ENCODE measurements at regions not wholly inside any gene's neighbourhood (a gene's known extent, or its start where the extent isn't known, plus 50 kb on each side); places are given as distances from the start of the nearest gene placed in this dataset.

DNA sequence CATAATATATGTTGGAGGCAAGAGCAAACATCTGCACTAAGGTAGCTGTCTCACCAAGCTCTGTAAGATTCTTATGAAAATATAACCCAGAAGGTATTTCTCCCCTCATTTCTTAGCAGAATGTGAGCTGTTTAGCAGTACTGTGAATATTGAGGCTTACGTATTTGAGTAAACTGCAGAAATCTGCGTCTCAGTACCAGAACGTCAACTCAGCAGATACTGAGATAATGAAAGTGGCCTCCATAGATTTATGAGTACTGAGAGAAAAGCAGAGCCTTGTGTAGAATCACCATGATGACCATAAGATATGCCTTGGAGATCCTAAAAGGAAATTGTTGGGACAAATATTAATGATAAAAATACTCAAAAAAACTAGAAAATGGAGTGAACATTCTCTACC is 296.7 kb upstream of the TECRL start:
- H3K4me3 ChIP-seq (ENCODE audit: low read depth, low read length, poor library complexity, severe bottlenecking): no peak overlapping the region
- no peaks in the 10 kb centered on the region for H3K9me2 ChIP-seq (ENCODE audit: insufficient read depth, low read length)
- no peak overlapping the region for H3K27ac ChIP-seq (ENCODE audit: low read depth, low read length, poor library complexity, severe bottlenecking)
- no TSS peak for BruUV-seq (replicated peaks)
- H2AFZ ChIP-seq (ENCODE audit: low read length): no peak overlapping the region
- TF ChIP-seq EZH2phosphoT487 (IDR thresholded peaks at IDR 0.05; ENCODE audit: borderline replicate concordance, low read depth, low read length): no peak
- no peak for TF ChIP-seq CTCF (conservative IDR thresholded peaks at IDR 0.05; ENCODE audit: low read length)
- ChIA-PET POLR2A (no interaction called here), CTCF (ENCODE audit: unreplicated experiment) (no interaction called here)
- H3K4me1 ChIP-seq (ENCODE audit: insufficient read depth, low read length, poor library complexity, severe bottlenecking): no peaks in the 10 kb centered on the region
- no peak overlapping the region for H3K4me2 ChIP-seq (ENCODE audit: low read length)
- DNase-seq (ENCODE audit: low spot score): no peak
- no peaks in the 10 kb centered on the region for H3K36me3 ChIP-seq (ENCODE audit: insufficient read depth, low read length)
- intact Hi-C loops (cut with micrococcal nuclease; ENCODE audit: unreplicated experiment): no loop called here
- no peaks in the 10 kb centered on the region for H3K79me2 ChIP-seq (ENCODE audit: insufficient read depth, low read depth, low read length)
- H3K9me3 ChIP-seq (ENCODE audit: low read length): no peaks in the 10 kb centered on the region
- H4K20me1 ChIP-seq (ENCODE audit: insufficient read depth, low read length): no peaks in the 10 kb centered on the region

GRCh38 chr4:64698171-64698570 is 288.9 kb upstream of the TECRL start:
- Histone ChIP-seq H3K36me3 (ENCODE audit: insufficient read depth, low read length) (no peaks in the 10 kb centered on the region), H3K4me1 (ENCODE audit: insufficient read depth, low read length, poor library complexity, severe bottlenecking) (no peaks in the 10 kb centered on the region), H3K79me2 (ENCODE audit: insufficient read depth, low read depth, low read length) (no peaks in the 10 kb centered on the region), H4K20me1 (ENCODE audit: insufficient read depth, low read length) (no peaks in the 10 kb centered on the region), H2AFZ (ENCODE audit: low read length) (no peak overlapping the region), H3K9me3 (ENCODE audit: low read length) (no peaks in the 10 kb centered on the region), H3K4me2 (ENCODE audit: low read length) (no peak overlapping the region), H3K27ac (ENCODE audit: low read depth, low read length, poor library complexity, severe bottlenecking) (no peak overlapping the region), H3K9me2 (ENCODE audit: insufficient read depth, low read length) (no peaks in the 10 kb centered on the region), H3K4me3 (ENCODE audit: low read depth, low read length, poor library complexity, severe bottlenecking) (no peak overlapping the region)
- no peak for TF ChIP-seq CTCF (conservative IDR thresholded peaks at IDR 0.05; ENCODE audit: low read length)
- TF ChIP-seq EZH2phosphoT487 (IDR thresholded peaks at IDR 0.05; ENCODE audit: borderline replicate concordance, low read depth, low read length): no peak
- ChIA-PET CTCF (ENCODE audit: unreplicated experiment) (no interaction called here), POLR2A (interaction anchor here (0.8 to 1.7 kb wide), 2 partner anchors 10 to 62 kb away, joined by 3 read pairs; no protein-coding TSS in a partner anchor)
- no TSS peak for BruUV-seq (replicated peaks)
- DNase-seq (ENCODE audit: low spot score): no peak
- intact Hi-C loops (cut with micrococcal nuclease; ENCODE audit: unreplicated experiment): no loop called here

DNA sequence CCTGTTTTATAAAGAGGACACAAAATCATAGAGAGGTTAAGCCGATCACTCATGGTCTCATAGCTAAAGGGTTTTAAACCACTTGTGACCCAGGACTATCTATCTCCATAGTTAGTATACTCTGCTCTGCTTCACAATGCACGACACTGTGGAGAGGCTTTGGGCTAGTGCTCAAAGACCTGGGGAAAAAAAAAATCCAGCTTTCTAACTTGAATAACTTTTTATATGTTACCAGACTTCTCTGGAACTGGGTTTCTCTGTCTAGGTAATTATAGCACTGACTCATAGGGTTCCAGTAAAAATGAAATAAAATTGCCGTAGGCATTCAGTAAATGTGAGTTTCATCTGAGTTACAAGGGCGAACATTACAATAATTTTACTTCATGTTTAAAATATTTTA is 273.7 kb upstream of the TECRL start:
- H3K4me3 ChIP-seq (ENCODE audit: low read depth, low read length, poor library complexity, severe bottlenecking): no peak overlapping the region
- no peak overlapping the region for H3K27ac ChIP-seq (ENCODE audit: low read depth, low read length, poor library complexity, severe bottlenecking)
- H3K36me3 ChIP-seq (ENCODE audit: insufficient read depth, low read length): no peaks in the 10 kb centered on the region
- no peak overlapping the region for H3K4me2 ChIP-seq (ENCODE audit: low read length)
- BruUV-seq (replicated peaks): no TSS peak
- no peaks in the 10 kb centered on the region for H4K20me1 ChIP-seq (ENCODE audit: insufficient read depth, low read length)
- no peak for DNase-seq (ENCODE audit: low spot score)
- intact Hi-C loops (cut with micrococcal nuclease; ENCODE audit: unreplicated experiment): no loop called here
- H3K79me2 ChIP-seq (ENCODE audit: insufficient read depth, low read depth, low read length): no peaks in the 10 kb centered on the region
- POLR2A ChIA-PET: interaction anchor here (0.6 kb wide), 1 partner anchor 294 kb away, joined by 3 read pairs; no protein-coding TSS in a partner anchor
- H2AFZ ChIP-seq (ENCODE audit: low read length): no peak overlapping the region
- H3K9me3 ChIP-seq (ENCODE audit: low read length): peaks cover 5% of the 10 kb centered on the region; the same call in 1 of the 2 replicates
- no peak for TF ChIP-seq CTCF (conservative IDR thresholded peaks at IDR 0.05; ENCODE audit: low read length)
- TF ChIP-seq EZH2phosphoT487 (IDR thresholded peaks at IDR 0.05; ENCODE audit: borderline replicate concordance, low read depth, low read length): no peak
- no peaks in the 10 kb centered on the region for H3K9me2 ChIP-seq (ENCODE audit: insufficient read depth, low read length)
- CTCF ChIA-PET (ENCODE audit: unreplicated experiment): no interaction called here
- no peaks in the 10 kb centered on the region for H3K4me1 ChIP-seq (ENCODE audit: insufficient read depth, low read length, poor library complexity, severe bottlenecking)

Data from OCI-LY7 (cell line).